CD4-positive, alpha-beta T cell treated with Interleukin-4 for 1 hour (primary cell): ENCODE measurements at regions not wholly inside any gene's neighbourhood (a gene's known extent, or its start where the extent isn't known, plus 50 kb on each side); places are given as distances from the start of the nearest gene placed in this dataset.

ENCODE experiments used
- DNase-seq, 2 donors: peaks; one replicate each; pipeline ENCODE4 v3.0.0-alpha.2; 2020 to 2022

- no peak for DNase-seq
These were observed 462.9 kb upstream of the ADAMTS5 start for GRCh38 chr21:27429710-27430341.

- DNase-seq: no peak
These were observed 459.3 kb upstream of the ADAMTS5 start for GRCh38 chr21:27426196-27426595.

GRCh38 chr21:27425574-27425973 lies 458.7 kb upstream of the ADAMTS5 start:
- no peak for DNase-seq

- DNase-seq: no peak
These were observed 458.3 kb upstream of the ADAMTS5 start for GRCh38 chr21:27425172-27425571.

GRCh38 chr21:27424601-27425000 lies 457.7 kb upstream of the ADAMTS5 start:
- DNase-seq: no peak

GRCh38 chr21:27423906-27424595 lies 457.2 kb upstream of the ADAMTS5 start:
- no peak for DNase-seq

GRCh38 chr21:27423038-27423437 lies 456.1 kb upstream of the ADAMTS5 start:
- no peak for DNase-seq

- DNase-seq: no peak
These were observed 455.5 kb upstream of the ADAMTS5 start for GRCh38 chr21:27422435-27422834.

- DNase-seq: no peak
These were observed 454.8 kb upstream of the ADAMTS5 start for GRCh38 chr21:27421654-27422053.

- no peak for DNase-seq
These were observed 452.3 kb upstream of the ADAMTS5 start for GRCh38 chr21:27419153-27419552.

- DNase-seq: no peak
These were observed 451.5 kb upstream of the ADAMTS5 start for GRCh38 chr21:27418346-27418745.

- DNase-seq: no peak
These were observed 445.6 kb upstream of the ADAMTS5 start for GRCh38 chr21:27412530-27412929.

GRCh38 chr21:27408826-27409225 lies 441.9 kb upstream of the ADAMTS5 start:
- no peak for DNase-seq

GRCh38 chr21:27407271-27407670 lies 440.4 kb upstream of the ADAMTS5 start:
- no peak for DNase-seq

GRCh38 chr21:27406300-27407009 lies 439.6 kb upstream of the ADAMTS5 start:
- no peak for DNase-seq

GRCh38 chr21:27403011-27403410 lies 436.1 kb upstream of the ADAMTS5 start:
- no peak for DNase-seq

- no peak for DNase-seq
These were observed 433.2 kb upstream of the ADAMTS5 start for GRCh38 chr21:27400045-27400444.

- DNase-seq: no peak
These were observed 430.7 kb upstream of the ADAMTS5 start for GRCh38 chr21:27397578-27397977.

GRCh38 chr21:27393726-27394125 lies 426.8 kb upstream of the ADAMTS5 start:
- no peak for DNase-seq

- no peak for DNase-seq
These were observed 425.1 kb upstream of the ADAMTS5 start for GRCh38 chr21:27391990-27392389.

GRCh38 chr21:27390384-27390783 lies 423.5 kb upstream of the ADAMTS5 start:
- DNase-seq: no peak

- no peak for DNase-seq
These were observed 421.9 kb upstream of the ADAMTS5 start for GRCh38 chr21:27388825-27389224.

GRCh38 chr21:27382404-27382803 lies 415.5 kb upstream of the ADAMTS5 start:
- DNase-seq: no peak

GRCh38 chr21:27380303-27380702 lies 413.4 kb upstream of the ADAMTS5 start:
- DNase-seq: no peak
